GM12892 (cell line): ENCODE measurements at regions not wholly inside any gene's neighbourhood (a gene's known extent, or its start where the extent isn't known, plus 50 kb on each side); places are given as distances from the start of the nearest gene placed in this dataset.

Experiments
- POLR2A ChIP-seq: IDR thresholded peaks from 2 replicates; pipeline ENCODE4 v1.6.1; 2011; ENCODE audit warnings: low read depth, low read length, control low read depth
- POLR2AphosphoS5 ChIP-seq: IDR thresholded peaks from 2 replicates; pipeline ENCODE4 v1.6.1; 2011; ENCODE audit warnings: low read depth, low read length, control low read depth

- TF ChIP-seq POLR2AphosphoS5 (no peak), POLR2A (no peak)
Observed at GRCh38 chr7:1378610-1379601, 80.4 kb downstream of the MICALL2 start.
